Anterior cingulate cortex (tissue), 58 donors: ENCODE measurements at regions not wholly inside any gene's neighbourhood (a gene's known extent, or its start where the extent isn't known, plus 50 kb on each side); places are given as distances from the start of the nearest gene placed in this dataset.

Experiments
- DNase-seq, 58 donors: peaks; one replicate each; lab custom pipeline; 2025; lab: John Stamatoyannopoulos, UW

DNA sequence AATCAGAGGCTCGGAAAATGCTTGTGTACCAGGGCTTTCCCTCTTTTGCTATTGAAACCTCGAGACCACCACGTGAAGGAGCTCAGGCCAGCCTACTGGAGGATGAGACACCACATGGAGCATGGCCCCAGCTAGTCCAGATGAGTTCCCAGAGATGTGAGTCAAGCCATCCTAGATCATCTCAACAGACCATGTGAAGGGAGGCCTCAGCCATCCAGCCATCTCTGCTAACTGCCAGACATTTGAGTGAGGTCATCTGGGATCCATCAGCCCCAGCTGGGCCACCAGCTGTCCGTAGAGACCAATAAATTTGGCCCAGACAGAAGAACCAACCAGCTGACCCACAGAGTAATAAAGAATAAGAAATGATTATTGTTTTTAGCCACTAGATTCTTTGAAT is 62.8 kb upstream of the PROK2 start:
- DNase-seq: no peak

DNA sequence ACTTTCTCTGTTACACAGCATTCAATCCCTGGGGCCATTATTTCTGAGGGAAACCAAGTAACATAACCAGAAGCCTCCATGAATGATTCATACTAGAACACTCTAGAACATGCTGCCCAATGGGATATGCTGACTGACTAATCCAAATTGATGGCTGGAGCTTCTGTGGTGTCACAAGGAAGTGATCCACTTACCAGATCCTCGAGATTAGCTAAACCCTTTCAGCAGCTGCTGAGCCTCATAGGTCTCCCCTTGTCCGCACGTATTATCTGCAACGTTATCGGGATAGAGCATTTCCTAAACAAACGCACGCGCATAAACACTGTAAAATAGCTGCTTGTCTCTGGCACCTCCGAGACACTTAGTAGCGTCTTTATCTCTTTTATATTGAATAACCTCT is 61.2 kb upstream of the PROK2 start:
- no peak for DNase-seq

DNA sequence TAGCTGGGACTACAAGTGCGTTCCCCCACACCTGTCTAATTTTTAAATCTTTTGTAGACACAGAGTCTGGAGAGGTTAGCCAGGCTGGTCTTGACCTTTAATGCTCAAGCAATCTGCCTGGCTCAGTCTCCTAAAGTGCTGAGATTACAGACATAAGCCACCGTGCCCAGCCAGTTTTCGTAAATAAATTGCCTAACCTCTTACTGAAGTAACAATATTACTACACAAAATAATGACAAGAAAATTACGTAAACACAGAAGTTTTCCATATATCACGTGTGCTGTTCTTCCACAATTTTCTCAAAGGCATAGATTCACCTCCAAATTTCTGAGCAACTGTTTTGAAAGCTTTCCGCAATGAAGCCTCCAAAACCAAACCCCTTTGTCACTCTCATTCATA is 58.1 kb upstream of the PROK2 start:
- no peak for DNase-seq

DNA sequence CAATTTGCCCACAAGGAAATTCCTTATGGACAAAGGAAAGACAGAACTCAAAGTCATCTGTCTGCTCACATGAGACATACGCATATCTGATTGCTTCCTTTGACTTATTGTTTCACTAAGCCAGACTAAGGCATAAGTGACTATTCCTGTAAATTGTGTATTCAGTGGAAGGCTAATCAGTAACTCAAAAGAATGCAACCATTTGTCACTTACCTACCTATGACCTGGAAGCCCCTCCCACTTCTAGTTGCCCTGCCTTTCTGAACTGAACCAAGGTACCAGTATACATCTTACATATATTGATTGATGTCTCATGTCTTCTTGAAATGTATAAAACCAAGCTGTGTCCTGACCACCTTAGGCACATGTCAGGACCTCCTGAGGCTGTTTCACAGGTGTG is 53.5 kb upstream of the PROK2 start:
- no peak for DNase-seq
